HEK293 (cell line): ENCODE measurements at regions not wholly inside any gene's neighbourhood (a gene's known extent, or its start where the extent isn't known, plus 50 kb on each side); places are given as distances from the start of the nearest gene placed in this dataset.

Experiments
- CTCF ChIA-PET: fragments of 350-600 bp; formaldehyde crosslinking; extraction: SDS; loops from one replicate; lab custom pipeline; 2021; ENCODE audit warnings: antibody characterized with exemption; lab: Yijun Ruan, JAX
- POLR2A ChIA-PET: fragments of 300-600 bp; formaldehyde crosslinking; extraction: SDS; loops from one replicate; lab custom pipeline; 2020; ENCODE audit warnings: antibody characterized with exemption, inconsistent platforms; lab: Yijun Ruan, JAX
- H3K27ac ChIP-seq: fragments of 200-500 bp; sonication (Bioruptor generic); 2 replicates; pipeline ENCODE4 v1.5.1; 2014; ENCODE audit warnings: low read depth, low read length, control low read depth, inconsistent platforms; ENCODE audit errors: extremely low read depth
- H3K36me3 ChIP-seq, 2 experiments: fragments of 200-500 bp in 1 of 2; sonication (Bioruptor generic) in 1 of 2; 1 replicate in 1 of 2; 2 replicates in 1 of 2; pipeline ENCODE4 v1.5.1; 2014 to 2017; ENCODE audit warnings: inconsistent platforms in 2 of 2, low read length in 2 of 2; ENCODE audit not compliant: control insufficient read depth in 2 of 2, insufficient read depth in 1 of 2
- H3K4me1 ChIP-seq: fragments of 200-500 bp; sonication (Bioruptor generic); 2 replicates; pipeline ENCODE4 v1.5.1; 2014; ENCODE audit warnings: mild to moderate bottlenecking, low read length, inconsistent platforms; ENCODE audit not compliant: control insufficient read depth, insufficient read depth
- H3K4me3 ChIP-seq: 2 replicates; pipeline ENCODE4 v1.5.1; 2011; ENCODE audit warnings: low read depth, mild to moderate bottlenecking, control low read depth, low read length, moderate library complexity
- H3K9me3 ChIP-seq: fragments of 200-500 bp; sonication (Bioruptor generic); 2 replicates; pipeline ENCODE4 v1.5.1; 2014; ENCODE audit warnings: low read depth, low read length, inconsistent platforms; ENCODE audit not compliant: control insufficient read depth, insufficient read depth
- EGR2 ChIP-seq: fragments of 450-650 bp; formaldehyde crosslinking; IDR thresholded peaks from 2 replicates; pipeline ENCODE4 v1.5.1; 2016; ENCODE audit warnings: low read depth, missing biosample characterization, missing genetic modification characterization
- FEZF1 ChIP-seq: fragments of 450-650 bp; formaldehyde crosslinking; IDR thresholded peaks from 2 replicates; pipeline ENCODE4 v1.5.1; 2016; ENCODE audit warnings: missing biosample characterization, missing genetic modification characterization
- GLI2 ChIP-seq: fragments of 450-650 bp; formaldehyde crosslinking; IDR thresholded peaks from 2 replicates; pipeline ENCODE4; 2017; ENCODE audit warnings: missing biosample characterization, missing genetic modification characterization, low read depth, borderline replicate concordance
- GLIS2 ChIP-seq: fragments of 450-650 bp; formaldehyde crosslinking; IDR thresholded peaks from 2 replicates; pipeline ENCODE4 v1.5.1; 2016; ENCODE audit warnings: missing biosample characterization, missing genetic modification characterization
- INSM2 ChIP-seq: fragments of 450-650 bp; formaldehyde crosslinking; IDR thresholded peaks from 2 replicates; pipeline ENCODE4 v1.5.1; 2016; ENCODE audit warnings: missing biosample characterization, missing genetic modification characterization
- PRDM1 ChIP-seq: fragments of 450-650 bp; formaldehyde crosslinking; IDR thresholded peaks from 2 replicates; pipeline ENCODE4; 2016; ENCODE audit warnings: missing biosample characterization, missing genetic modification characterization
- REPIN1 ChIP-seq: fragments of 450-650 bp; formaldehyde crosslinking; IDR thresholded peaks from 2 replicates; pipeline ENCODE4 v1.5.1; 2017; ENCODE audit warnings: missing biosample characterization, missing genetic modification characterization, low read depth
- WT1 ChIP-seq: fragments of 450-650 bp; formaldehyde crosslinking; IDR thresholded peaks from 2 replicates; pipeline ENCODE4 v1.5.1; 2016; ENCODE audit warnings: missing biosample characterization, missing genetic modification characterization
- ZFP41 ChIP-seq: fragments of 450-650 bp; formaldehyde crosslinking; IDR thresholded peaks from 2 replicates; pipeline ENCODE4 v1.5.1; 2016; ENCODE audit warnings: missing biosample characterization, missing genetic modification characterization, borderline replicate concordance
- ZNF23 ChIP-seq: fragments of 450-650 bp; formaldehyde crosslinking; IDR thresholded peaks from 2 replicates; pipeline ENCODE4 v1.5.1; 2016; ENCODE audit warnings: missing biosample characterization, missing genetic modification characterization, borderline replicate concordance
- ZNF280D ChIP-seq: fragments of 450-650 bp; formaldehyde crosslinking; IDR thresholded peaks from 2 replicates; pipeline ENCODE4 v1.5.1; 2016; ENCODE audit warnings: missing biosample characterization, missing genetic modification characterization
- ZNF292 ChIP-seq: fragments of 450-650 bp; formaldehyde crosslinking; IDR thresholded peaks from 2 replicates; pipeline ENCODE4 v1.5.1; 2016; ENCODE audit warnings: low read depth, missing biosample characterization, missing genetic modification characterization, borderline replicate concordance
- ZNF362 ChIP-seq: fragments of 450-650 bp; formaldehyde crosslinking; IDR thresholded peaks from 2 replicates; pipeline ENCODE4 v1.5.1; 2016; ENCODE audit warnings: missing biosample characterization, missing genetic modification characterization
- ZNF37A ChIP-seq: fragments of 450-650 bp; IDR thresholded peaks from 2 replicates; pipeline ENCODE4 v1.5.1; 2018; ENCODE audit warnings: missing biosample characterization, missing genetic modification characterization
- ZNF433 ChIP-seq: fragments of 450-650 bp; formaldehyde crosslinking; IDR thresholded peaks from 2 replicates; pipeline ENCODE4 v1.5.1; 2016; ENCODE audit warnings: missing biosample characterization, missing genetic modification characterization, low read depth
- ZNF488 ChIP-seq: fragments of 450-650 bp; formaldehyde crosslinking; IDR thresholded peaks from 2 replicates; pipeline ENCODE4 v1.5.1; 2016; ENCODE audit warnings: missing biosample characterization, missing genetic modification characterization
- ZNF561 ChIP-seq: fragments of 450-650 bp; IDR thresholded peaks from 2 replicates; pipeline ENCODE4 v1.5.1; 2018; ENCODE audit warnings: missing biosample characterization, missing genetic modification characterization, borderline replicate concordance
- ZNF610 ChIP-seq: fragments of 450-650 bp; formaldehyde crosslinking; IDR thresholded peaks from 2 replicates; pipeline ENCODE4 v1.5.1; 2016; ENCODE audit warnings: missing biosample characterization, missing genetic modification characterization, borderline replicate concordance
- ZNF623 ChIP-seq: fragments of 450-650 bp; formaldehyde crosslinking; IDR thresholded peaks from 2 replicates; pipeline ENCODE4 v1.5.1; 2016; ENCODE audit warnings: missing biosample characterization, missing genetic modification characterization
- ZNF624 ChIP-seq: fragments of 450-650 bp; formaldehyde crosslinking; IDR thresholded peaks from 2 replicates; pipeline ENCODE4 v1.5.1; 2017; ENCODE audit warnings: missing biosample characterization, missing genetic modification characterization
- ZNF645 ChIP-seq: fragments of 450-650 bp; formaldehyde crosslinking; IDR thresholded peaks from 2 replicates; pipeline ENCODE4; 2016; ENCODE audit warnings: missing biosample characterization, missing genetic modification characterization
- ZNF658 ChIP-seq: fragments of 450-650 bp; formaldehyde crosslinking; IDR thresholded peaks from 2 replicates; pipeline ENCODE4; 2016; ENCODE audit warnings: missing biosample characterization, missing genetic modification characterization
- ZNF677 ChIP-seq: fragments of 450-650 bp; IDR thresholded peaks from 2 replicates; pipeline ENCODE4 v1.5.0; 2018; ENCODE audit warnings: missing biosample characterization, mild to moderate bottlenecking, missing genetic modification characterization, moderate library complexity
- ZNF707 ChIP-seq: fragments of 450-650 bp; formaldehyde crosslinking; IDR thresholded peaks from 2 replicates; pipeline ENCODE4 v1.5.1; 2016; ENCODE audit warnings: missing biosample characterization, missing genetic modification characterization
- ZNF792 ChIP-seq: fragments of 450-650 bp; formaldehyde crosslinking; IDR thresholded peaks from 2 replicates; pipeline ENCODE4 v1.5.1; 2016; ENCODE audit warnings: missing biosample characterization, missing genetic modification characterization
- ZNF843 ChIP-seq: fragments of 450-650 bp; formaldehyde crosslinking; IDR thresholded peaks from 2 replicates; pipeline ENCODE4 v1.5.1; 2016; ENCODE audit warnings: missing biosample characterization, missing genetic modification characterization
- ZSCAN5A ChIP-seq: fragments of 450-650 bp; formaldehyde crosslinking; IDR thresholded peaks from 2 replicates; pipeline ENCODE4 v1.5.1; 2016; ENCODE audit warnings: missing biosample characterization, missing genetic modification characterization

GRCh38 chr13:85009447-85009846 is 789.8 kb downstream of the SLITRK6 start (continued):
- no peak for TF ChIP-seq FEZF1
- no peak for TF ChIP-seq ZNF292
- no peak for TF ChIP-seq ZNF561 (tag by site-specific recombination)
- no peak for TF ChIP-seq INSM2 (tag by site-specific recombination)
- TF ChIP-seq EGR2 (tag by site-specific recombination), result no peak
- TF ChIP-seq ZNF610 (tag by site-specific recombination), result no peak
- TF ChIP-seq ZNF280D (tag by site-specific recombination), result no peak
- TF ChIP-seq ZNF362 (tag by site-specific recombination), result no peak

- Histone ChIP-seq H3K36me3 (no peaks in the 10 kb centered on the region), H3K27ac (no peak overlapping the region), H3K4me3 (no peak overlapping the region), H3K4me1 (no peaks in the 10 kb centered on the region), H3K9me3 (no peaks in the 10 kb centered on the region)
- ChIA-PET CTCF (no interaction called here), POLR2A (no interaction called here)
- TF ChIP-seq ZNF433 (tag by site-specific recombination) (no peak), ZNF792 (no peak), ZNF843 (tag by site-specific recombination) (no peak), WT1 (tag by site-specific recombination) (no peak), ZFP41 (tag by site-specific recombination) (no peak), INSM2 (tag by site-specific recombination) (no peak), GLIS2 (tag by site-specific recombination) (no peak), ZNF623 (tag by site-specific recombination) (no peak), ZSCAN5A (tag by site-specific recombination) (no peak), ZNF707 (tag by site-specific recombination) (no peak), ZNF37A (tag by site-specific recombination) (no peak), ZNF23 (no peak), ZNF488 (no peak), ZNF658 (tag by site-specific recombination) (no peak), GLI2 (tag by site-specific recombination) (no peak), ZNF645 (tag by site-specific recombination) (no peak), REPIN1 (no peak), ZNF677 (tag by site-specific recombination) (no peak), ZNF624 (tag by site-specific recombination) (no peak), PRDM1 (tag by site-specific recombination) (no peak)
These were observed 800.0 kb downstream of the SLITRK6 start for GRCh38 chr13:84999252-84999651.
